ENCODE measurements at regions not wholly inside any gene's neighbourhood (a gene's known extent, or its start where the extent isn't known, plus 50 kb on each side); places are given as distances from the start of the nearest gene placed in this dataset.

- no peak for DNase-seq (ENCODE audit: extremely low spot score)
Observed at GRCh38 chr15:39320355-39320754, 260.5 kb upstream of the THBS1 start.

GRCh38 chr15:39320886-39321285 is 260.0 kb upstream of the THBS1 start:
- DNase-seq (ENCODE audit: extremely low spot score): no peak
- CTCF ChIA-PET: no interaction called here
- POLR2A ChIA-PET: no interaction called here
- TF ChIP-seq CTCF (IDR thresholded peaks at IDR 0.05; ENCODE audit: control extremely low read depth, extremely low read depth, low read depth, missing control alignments): no peak

More at GRCh38 chr15:39320355-39320754, 260.5 kb upstream of the THBS1 start:
- ChIA-PET CTCF (no interaction called here), POLR2A (no interaction called here)
- TF ChIP-seq CTCF (IDR thresholded peaks at IDR 0.05; ENCODE audit: control extremely low read depth, extremely low read depth, low read depth, missing control alignments): no peak

- ChIA-PET POLR2A (no interaction called here), CTCF (interaction anchor here (0.7 kb wide), 1 partner anchor 14 kb away, joined by 3 read pairs; no protein-coding TSS in a partner anchor)
- DNase-seq (ENCODE audit: extremely low spot score): no peak
- TF ChIP-seq CTCF (IDR thresholded peaks at IDR 0.05; ENCODE audit: control extremely low read depth, extremely low read depth, low read depth, missing control alignments): no peak
Observed at GRCh38 chr15:39321977-39322376, 258.9 kb upstream of the THBS1 start.

- POLR2A ChIA-PET: no interaction called here
- no peak for TF ChIP-seq CTCF (IDR thresholded peaks at IDR 0.05; ENCODE audit: control extremely low read depth, extremely low read depth, low read depth, missing control alignments)
- no peak for DNase-seq (ENCODE audit: extremely low spot score)
- CTCF ChIA-PET: interaction anchor here (1.0 kb wide), 1 partner anchor 13 kb away, joined by 3 read pairs; no protein-coding TSS in a partner anchor
Observed at GRCh38 chr15:39323157-39323556, 257.7 kb upstream of the THBS1 start.

- CTCF ChIA-PET: interaction anchor here (1.0 kb wide), 1 partner anchor 13 kb away, joined by 3 read pairs; no protein-coding TSS in a partner anchor
- TF ChIP-seq CTCF (IDR thresholded peaks at IDR 0.05; ENCODE audit: control extremely low read depth, extremely low read depth, low read depth, missing control alignments): no peak
- no peak for DNase-seq (ENCODE audit: extremely low spot score)
- POLR2A ChIA-PET: no interaction called here
Observed at GRCh38 chr15:39323706-39324105, 257.2 kb upstream of the THBS1 start.

GRCh38 chr15:39326306-39326975 is 254.4 kb upstream of the THBS1 start:
- CTCF ChIA-PET: interaction anchor here (0.8 to 1.9 kb wide), 3 partner anchors 11 to 24 kb away, joined by 3 to 5 read pairs (median 3); no protein-coding TSS in a partner anchor
- POLR2A ChIA-PET: no interaction called here
- TF ChIP-seq CTCF (IDR thresholded peaks at IDR 0.05; ENCODE audit: control extremely low read depth, extremely low read depth, low read depth, missing control alignments): no peak
- DNase-seq (ENCODE audit: extremely low spot score): no peak

All from GM10248 (cell line).